GM12878 (cell line): ENCODE measurements at regions not wholly inside any gene's neighbourhood (a gene's known extent, or its start where the extent isn't known, plus 50 kb on each side); places are given as distances from the start of the nearest gene placed in this dataset.

Source experiments
- ATAC-seq: fragments of 200-7000 bp; cut with Tn5 transposase; 3 replicates; pipeline ENCODE4 v1.9.1; 2020; ENCODE audit warnings: mild to moderate bottlenecking, moderate library complexity
- BruUV-seq: library from RNA; stranded (reverse); fragments of 400-500 nt; replicated peaks from 2 replicates; lab custom pipeline; 2021; lab: Mats Ljungman, UMichigan
- CTCF ChIA-PET: fragments of 300-600 bp; sonication (Branson Sonifier 250); formaldehyde crosslinking; extraction: SDS; loops from one replicate; lab custom pipeline; 2021; ENCODE audit warnings: inconsistent platforms; lab: Yijun Ruan, JAX
- POLR2A ChIA-PET: fragments of 350-600 bp; formaldehyde crosslinking; extraction: SDS; loops from one replicate; lab custom pipeline; 2021; ENCODE audit warnings: inconsistent platforms; lab: Charles Lee
- RAD21 ChIA-PET: fragments of 300-600 bp; sonication (Branson Sonifier 250); formaldehyde crosslinking; loops from one replicate; lab custom pipeline; 2023; ENCODE audit warnings: antibody characterized with exemption; ENCODE audit not compliant: unreplicated experiment; lab: Charles Lee
- SMC1A ChIA-PET: fragments of 300-600 bp; sonication (Branson Sonifier 250); formaldehyde crosslinking; loops from one replicate; lab custom pipeline; 2023; ENCODE audit not compliant: unreplicated experiment, uncharacterized antibody; lab: Charles Lee
- DNase-seq: peaks from one replicate; pipeline ENCODE4 v3.0.0-alpha.2; 2011; ENCODE audit warnings: low read depth, low spot score
- FAIRE-seq: peaks from 3 replicates; lab custom pipeline; 2011; peaks lifted over from hg19 to GRCh38; lab: Jason Lieb, UNC
- H2AFZ ChIP-seq: 2 replicates; pipeline ENCODE4 v1.6.0; 2011; ENCODE audit warnings: low read depth, low read length, control low read depth; ENCODE audit not compliant: control insufficient read depth
- H3K27ac ChIP-seq: 2 replicates; pipeline ENCODE4 v1.5.1; 2011; ENCODE audit warnings: control low read depth; ENCODE audit not compliant: control insufficient read depth, insufficient read depth
- H3K27me3 ChIP-seq, 2 experiments: replicated peaks in 1 of 2; 2 replicates each; pipeline versions ENCODE4 v1.6.0 to v1.6.1; 2011; ENCODE audit warnings: low read length in 1 of 2; ENCODE audit not compliant: control insufficient read depth in 2 of 2, insufficient read depth in 2 of 2
- H3K36me3 ChIP-seq, 2 experiments: 2 replicates each; pipeline ENCODE4 v1.5.1; 2011; ENCODE audit warnings: low read length in 1 of 2; ENCODE audit not compliant: control insufficient read depth in 2 of 2, insufficient read depth in 2 of 2
- H3K4me1 ChIP-seq: 2 replicates; pipeline ENCODE4 v1.6.1; 2011; ENCODE audit warnings: mild to moderate bottlenecking, low read length, moderate library complexity, mixed read lengths; ENCODE audit not compliant: control insufficient read depth, insufficient read depth
- H3K4me2 ChIP-seq: 2 replicates; pipeline ENCODE4 v1.6.0; 2011; ENCODE audit warnings: control low read depth; ENCODE audit not compliant: control insufficient read depth, insufficient read depth
- H3K4me3 ChIP-seq: fragments of 200-600 bp; sonication (generic); 2 replicates; pipeline ENCODE4 v1.5.1; 2016
- H3K79me2 ChIP-seq: 2 replicates; pipeline ENCODE4 v1.6.0; 2011; ENCODE audit warnings: low read length; ENCODE audit not compliant: control insufficient read depth, insufficient read depth
- H3K9ac ChIP-seq: 2 replicates; pipeline ENCODE4 v1.8.0; 2011; ENCODE audit warnings: low read length, control low read depth, mixed read lengths; ENCODE audit not compliant: control insufficient read depth, insufficient read depth
- H3K9me3 ChIP-seq: replicated peaks from 3 replicates; pipeline ENCODE4 v1.5.1; 2011; ENCODE audit warnings: mild to moderate bottlenecking, low read length; ENCODE audit not compliant: control insufficient read depth, insufficient read depth
- H4K20me1 ChIP-seq: 2 replicates; pipeline ENCODE4 v1.6.0; 2011; ENCODE audit not compliant: control insufficient read depth, insufficient read depth
- ATF7 ChIP-seq: fragments of 450-650 bp; IDR thresholded peaks from 2 replicates; pipeline ENCODE4 v1.6.1; 2016; ENCODE audit warnings: low read depth, mild to moderate bottlenecking
- LARP7 ChIP-seq: fragments of 450-650 bp; IDR thresholded peaks from 2 replicates; pipeline ENCODE4 v1.6.1; 2017; ENCODE audit warnings: mild to moderate bottlenecking
- MYB ChIP-seq: fragments of 150-350 bp; IDR thresholded peaks from 2 replicates; pipeline ENCODE4 v1.6.1; 2014; ENCODE audit warnings: mild to moderate bottlenecking, low read depth, low read length, borderline replicate concordance
- SIN3A ChIP-seq: IDR thresholded peaks from 2 replicates; pipeline ENCODE4 v1.6.1; 2012; ENCODE audit warnings: low read depth, low read length, improper control_type of control experiment
- SMAD1 ChIP-seq: fragments of 450-650 bp; IDR thresholded peaks from 2 replicates; pipeline ENCODE4 v1.6.1; 2018; ENCODE audit warnings: mild to moderate bottlenecking, low read depth; ENCODE audit not compliant: partially characterized antibody
- WRNIP1 ChIP-seq: IDR thresholded peaks from 2 replicates; pipeline ENCODE4 v1.6.1; 2011; ENCODE audit warnings: low read depth, low read length, improper control_type of control experiment, borderline replicate concordance
- ZNF384 ChIP-seq: IDR thresholded peaks from 2 replicates; pipeline ENCODE4 v1.6.1; 2012; ENCODE audit warnings: low read depth, mild to moderate bottlenecking, low read length, improper control_type of control experiment, borderline replicate concordance
- WGBS: methylation state at CpG from one replicate; pipeline ENCODE4 v1.1.6; 2016; ENCODE audit warnings: low lambda C conversion rate; ENCODE audit not compliant: insufficient replicate concordance, insufficient coverage; ENCODE audit errors: missing lambda C conversion rate; 5-methylcytosine and 5-hydroxymethylcytosine counted together
- in situ Hi-C: fragments of 300-500 bp; cut with MboI; formaldehyde crosslinking; loops from 9 replicates; pipeline ENCODE4 v1.14.3; 2018; ENCODE audit warnings: mixed read lengths
- intact Hi-C: fragments of 100-400 bp; cut with micrococcal nuclease; formaldehyde crosslinking; loops from one replicate; pipeline ENCODE4 v1.14.2; 2022; ENCODE audit not compliant: unreplicated experiment
- TF ChIP-seq, protein P1 (sequence below): fragments of 450-650 bp; conservative IDR thresholded peaks from 2 replicates; pipeline ENCODE4 v1.6.1; 2017; ENCODE audit warnings: mild to moderate bottlenecking, moderate library complexity

DNA sequence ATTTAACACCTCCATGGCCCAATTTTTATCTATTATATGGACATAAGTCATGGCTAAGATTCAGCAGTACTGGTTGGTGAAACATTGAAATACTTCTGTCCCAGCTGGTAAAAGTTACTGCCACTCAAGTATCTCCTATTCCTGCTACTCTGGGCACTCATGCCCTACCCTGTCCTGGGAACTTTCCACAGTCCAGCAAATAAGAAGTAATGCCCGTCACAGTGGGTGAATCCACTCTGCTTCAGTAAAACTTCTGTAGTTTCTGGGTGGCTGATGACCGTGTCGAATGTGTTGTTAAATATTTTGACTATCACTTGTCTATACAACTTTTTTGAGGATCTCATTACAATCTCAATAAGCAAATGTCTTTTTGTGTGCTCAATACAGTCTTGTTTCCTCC is 209.3 kb upstream of the IGF1 start:
- ATAC-seq (no peak), FAIRE-seq (no peak), DNase-seq (no peak)
- Histone ChIP-seq H3K79me2 (no peaks in the 10 kb centered on the region), H3K27me3 (no peaks in the 10 kb centered on the region), H3K4me3 (no peak overlapping the region), H3K4me2 (no peak overlapping the region), H3K27ac (no peak overlapping the region), H3K4me1 (no peaks in the 10 kb centered on the region), H2AFZ (no peak overlapping the region), H3K9ac (no peak overlapping the region), H3K9me3 (no peaks in the 10 kb centered on the region; the same call in 2 of the 3 replicates), H3K36me3 (no peaks in the 10 kb centered on the region), H4K20me1 (no peaks in the 10 kb centered on the region)
- in situ Hi-C loops: no loop called here
- TF ChIP-seq LARP7 (no peak), ATF7 (no peak), ZNF384 (no peak), WRNIP1 (no peak)
- TF ChIP-seq, protein P1, sequence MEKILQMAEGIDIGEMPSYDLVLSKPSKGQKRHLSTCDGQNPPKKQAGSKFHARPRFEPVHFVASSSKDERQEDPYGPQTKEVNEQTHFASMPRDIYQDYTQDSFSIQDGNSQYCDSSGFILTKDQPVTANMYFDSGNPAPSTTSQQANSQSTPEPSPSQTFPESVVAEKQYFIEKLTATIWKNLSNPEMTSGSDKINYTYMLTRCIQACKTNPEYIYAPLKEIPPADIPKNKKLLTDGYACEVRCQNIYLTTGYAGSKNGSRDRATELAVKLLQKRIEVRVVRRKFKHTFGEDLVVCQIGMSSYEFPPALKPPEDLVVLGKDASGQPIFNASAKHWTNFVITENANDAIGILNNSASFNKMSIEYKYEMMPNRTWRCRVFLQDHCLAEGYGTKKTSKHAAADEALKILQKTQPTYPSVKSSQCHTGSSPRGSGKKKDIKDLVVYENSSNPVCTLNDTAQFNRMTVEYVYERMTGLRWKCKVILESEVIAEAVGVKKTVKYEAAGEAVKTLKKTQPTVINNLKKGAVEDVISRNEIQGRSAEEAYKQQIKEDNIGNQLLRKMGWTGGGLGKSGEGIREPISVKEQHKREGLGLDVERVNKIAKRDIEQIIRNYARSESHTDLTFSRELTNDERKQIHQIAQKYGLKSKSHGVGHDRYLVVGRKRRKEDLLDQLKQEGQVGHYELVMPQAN: no peak
- BruUV-seq: no TSS peak
- SMC1A ChIA-PET: no interaction called here
- intact Hi-C loops: no loop called here
- RAD21 ChIA-PET: no interaction called here
- CTCF ChIA-PET: no interaction called here
- WGBS: 4% methylated on average over 3 of the region's 3 CpGs
- POLR2A ChIA-PET: no interaction called here

DNA sequence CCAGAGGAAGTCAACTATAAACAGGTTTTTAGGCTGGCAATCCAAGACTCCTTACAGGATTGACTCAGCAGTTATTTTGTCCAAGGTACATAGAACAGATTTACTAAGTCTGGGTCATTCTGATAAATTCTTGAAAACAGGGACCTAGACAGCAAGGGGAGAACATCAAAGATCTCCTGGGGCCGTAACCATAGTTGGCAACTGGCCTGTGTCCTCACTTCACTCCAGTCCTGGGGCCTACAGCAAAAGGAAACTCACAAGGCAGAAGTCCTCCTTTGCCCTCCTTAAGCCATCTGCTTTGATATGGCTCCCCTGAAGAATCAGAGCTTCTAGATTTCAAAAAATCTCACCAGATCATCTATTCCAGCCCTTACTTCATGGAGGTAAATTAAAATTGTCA is 207.2 kb upstream of the IGF1 start:
- in situ Hi-C loops: no loop called here

More for the DNA sequence above, 207.2 kb upstream of the IGF1 start:
- Histone ChIP-seq H3K4me1 (no peaks in the 10 kb centered on the region), H3K4me3 (no peak overlapping the region), H3K9ac (no peak overlapping the region), H2AFZ (no peak overlapping the region), H3K27ac (no peak overlapping the region), H3K36me3 (no peaks in the 10 kb centered on the region), H3K9me3 (no peaks in the 10 kb centered on the region), H4K20me1 (no peaks in the 10 kb centered on the region), H3K4me2 (no peak overlapping the region), H3K79me2 (no peaks in the 10 kb centered on the region), H3K27me3 (no peaks in the 10 kb centered on the region)
- FAIRE-seq (no peak), DNase-seq (no peak), ATAC-seq (no peak)
- ChIA-PET POLR2A (no interaction called here), SMC1A (interaction anchor here (0.5 kb wide), 1 partner anchor 901 kb away, joined by 3 read pairs; no protein-coding TSS in a partner anchor), RAD21 (no interaction called here), CTCF (no interaction called here)
- TF ChIP-seq MYB (no peak), ZNF384 (no peak), SIN3A (no peak), SMAD1 (no peak)
- TF ChIP-seq, protein P1: no peak
- no TSS peak for BruUV-seq
- 19% methylated on average over 1 of the region's 1 CpG for WGBS
- intact Hi-C loops: no loop called here
